ENCODE measurements at regions not wholly inside any gene's neighbourhood (a gene's known extent, or its start where the extent isn't known, plus 50 kb on each side); places are given as distances from the start of the nearest gene placed in this dataset.

DNA sequence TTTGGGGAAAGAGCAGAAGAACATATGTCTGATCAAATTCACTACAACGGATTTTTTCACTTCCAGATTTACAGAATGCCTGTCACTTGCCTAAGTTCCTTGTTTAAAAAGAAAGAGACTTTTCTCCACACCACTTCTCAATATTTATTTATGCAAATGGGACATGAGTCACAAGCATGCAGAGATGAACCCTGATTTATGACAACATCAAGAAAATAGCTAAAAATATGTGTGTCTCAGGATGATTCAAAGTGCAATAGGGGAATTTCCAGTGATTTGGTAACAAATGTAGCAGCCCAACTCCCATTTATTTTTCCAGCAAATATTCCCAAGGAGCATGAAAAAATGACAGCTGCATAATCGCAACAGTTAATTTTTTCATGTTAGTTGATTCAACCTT, 180.4 kb upstream of the FAT1 start:
- TF ChIP-seq CTCF (IDR thresholded peaks at IDR 0.05; ENCODE audit: poor library complexity): no peak
- TF ChIP-seq EZH2 (IDR thresholded peaks at IDR 0.05; ENCODE audit: borderline replicate concordance): no peak

Data from hepatocyte (in vitro differentiated cells).